KMS-11 (cell line): ENCODE measurements at regions not wholly inside any gene's neighbourhood (a gene's known extent, or its start where the extent isn't known, plus 50 kb on each side); places are given as distances from the start of the nearest gene placed in this dataset.

Source experiments
- H2AFZ ChIP-seq: fragments of 200-600 bp; sonication (generic); 2 replicates; pipeline ENCODE4 v1.6.1; 2016; ENCODE audit warnings: antibody characterized with exemption, mixed run types, low read depth
- H3K27ac ChIP-seq: fragments of 200-600 bp; sonication (generic); 2 replicates; pipeline ENCODE4 v1.6.1; 2016; ENCODE audit warnings: mild to moderate bottlenecking, mixed run types
- H3K27me3 ChIP-seq: fragments of 200-600 bp; sonication (generic); 2 replicates; pipeline ENCODE4 v1.6.1; 2017; ENCODE audit warnings: mild to moderate bottlenecking, low read depth, mixed run types, moderate library complexity; ENCODE audit not compliant: insufficient read depth
- H3K36me3 ChIP-seq: fragments of 200-600 bp; sonication (generic); 2 replicates; pipeline ENCODE4 v1.6.1; 2017; ENCODE audit warnings: mild to moderate bottlenecking, mixed run types; ENCODE audit not compliant: insufficient read depth
- H3K4me1 ChIP-seq: fragments of 200-600 bp; sonication (generic); 2 replicates; pipeline ENCODE4 v1.6.1; 2016; ENCODE audit warnings: mild to moderate bottlenecking, low read depth, mixed run types; ENCODE audit not compliant: poor library complexity, severe bottlenecking
- H3K4me2 ChIP-seq: fragments of 200-600 bp; sonication (generic); 2 replicates; pipeline ENCODE4 v1.7.0; 2016; ENCODE audit warnings: mild to moderate bottlenecking, mixed run types
- H3K4me3 ChIP-seq: fragments of 200-600 bp; sonication (generic); IDR thresholded peaks from 2 replicates; pipeline ENCODE4 v1.6.1; 2017; ENCODE audit warnings: low read depth, low read length, mixed read lengths; ENCODE audit not compliant: insufficient read depth
- H3K79me2 ChIP-seq: fragments of 200-600 bp; sonication (generic); 2 replicates; pipeline ENCODE4 v1.6.1; 2016; ENCODE audit warnings: low read depth, mixed run types; ENCODE audit not compliant: insufficient read depth
- H3K9ac ChIP-seq: fragments of 200-600 bp; sonication (generic); 2 replicates; pipeline ENCODE4 v1.6.1; 2016; ENCODE audit warnings: mild to moderate bottlenecking, mixed run types
- H4K20me1 ChIP-seq: fragments of 200-600 bp; sonication (generic); 2 replicates; pipeline ENCODE4 v1.6.1; 2016; ENCODE audit warnings: mild to moderate bottlenecking, mixed run types; ENCODE audit not compliant: insufficient read depth
- TF ChIP-seq, protein P1 (sequence below): fragments of 200-600 bp; sonication (generic); conservative IDR thresholded peaks from 2 replicates; pipeline ENCODE4 v1.6.1; 2017; ENCODE audit warnings: low read depth, mild to moderate bottlenecking, antibody characterized with exemption, low read length, moderate library complexity, mixed read lengths

DNA sequence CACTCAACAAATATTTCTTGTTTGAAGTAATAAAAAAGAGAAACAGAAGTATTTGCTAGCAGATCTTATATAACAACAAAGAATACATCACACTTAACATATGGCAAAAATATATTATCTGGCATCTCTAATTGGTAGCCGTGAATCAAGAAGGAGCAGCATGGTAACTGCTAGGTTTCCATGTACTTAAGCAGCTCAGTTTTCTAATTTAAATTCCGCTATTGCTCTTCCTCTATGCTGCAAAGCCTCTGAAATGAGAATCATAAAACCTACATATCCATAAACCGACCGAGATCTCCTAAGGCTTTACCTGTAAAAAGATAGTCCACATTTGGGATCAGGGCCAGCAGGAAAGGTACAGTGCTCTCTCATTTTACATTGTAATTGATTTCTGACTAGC is 76.6 kb upstream of the PTPRZ1 start:
- Histone ChIP-seq H3K27ac (no peak overlapping the region), H3K9ac (no peak overlapping the region), H3K4me1 (no peaks in the 10 kb centered on the region), H3K27me3 (no peaks in the 10 kb centered on the region), H3K4me2 (no peak overlapping the region), H4K20me1 (no peaks in the 10 kb centered on the region), H3K36me3 (no peaks in the 10 kb centered on the region), H3K79me2 (no peaks in the 10 kb centered on the region), H3K4me3 (no peak overlapping the region), H2AFZ (no peak overlapping the region)
- TF ChIP-seq, protein P1, sequence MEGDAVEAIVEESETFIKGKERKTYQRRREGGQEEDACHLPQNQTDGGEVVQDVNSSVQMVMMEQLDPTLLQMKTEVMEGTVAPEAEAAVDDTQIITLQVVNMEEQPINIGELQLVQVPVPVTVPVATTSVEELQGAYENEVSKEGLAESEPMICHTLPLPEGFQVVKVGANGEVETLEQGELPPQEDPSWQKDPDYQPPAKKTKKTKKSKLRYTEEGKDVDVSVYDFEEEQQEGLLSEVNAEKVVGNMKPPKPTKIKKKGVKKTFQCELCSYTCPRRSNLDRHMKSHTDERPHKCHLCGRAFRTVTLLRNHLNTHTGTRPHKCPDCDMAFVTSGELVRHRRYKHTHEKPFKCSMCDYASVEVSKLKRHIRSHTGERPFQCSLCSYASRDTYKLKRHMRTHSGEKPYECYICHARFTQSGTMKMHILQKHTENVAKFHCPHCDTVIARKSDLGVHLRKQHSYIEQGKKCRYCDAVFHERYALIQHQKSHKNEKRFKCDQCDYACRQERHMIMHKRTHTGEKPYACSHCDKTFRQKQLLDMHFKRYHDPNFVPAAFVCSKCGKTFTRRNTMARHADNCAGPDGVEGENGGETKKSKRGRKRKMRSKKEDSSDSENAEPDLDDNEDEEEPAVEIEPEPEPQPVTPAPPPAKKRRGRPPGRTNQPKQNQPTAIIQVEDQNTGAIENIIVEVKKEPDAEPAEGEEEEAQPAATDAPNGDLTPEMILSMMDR = no peak

DNA sequence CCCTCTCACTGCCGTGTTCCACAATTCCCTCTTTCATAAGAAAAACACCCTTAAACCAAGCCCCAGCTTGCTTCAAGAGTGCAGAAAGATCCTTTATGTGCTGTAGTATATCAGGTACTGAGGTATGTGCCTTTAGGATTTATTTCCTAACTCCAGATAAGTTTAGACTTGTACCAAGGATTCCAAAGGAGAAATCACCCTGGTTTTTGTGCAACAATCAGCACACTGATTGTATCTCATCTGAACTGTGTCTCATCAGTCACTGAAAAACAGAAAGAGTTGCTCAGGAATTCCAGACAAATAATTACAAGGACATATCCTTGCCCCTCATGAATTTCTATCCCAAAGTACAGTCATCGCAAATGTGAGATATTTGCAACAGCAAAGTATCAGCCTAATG is 77.2 kb upstream of the PTPRZ1 start:
- no peak overlapping the region for H2AFZ ChIP-seq
- H3K36me3 ChIP-seq = no peaks in the 10 kb centered on the region
- H3K27ac ChIP-seq = no peak overlapping the region
- TF ChIP-seq, protein P1 = no peak
- no peak overlapping the region for H3K9ac ChIP-seq
- no peaks in the 10 kb centered on the region for H3K79me2 ChIP-seq
- no peak overlapping the region for H3K4me3 ChIP-seq
- no peaks in the 10 kb centered on the region for H4K20me1 ChIP-seq
- no peaks in the 10 kb centered on the region for H3K4me1 ChIP-seq
- no peak overlapping the region for H3K4me2 ChIP-seq
- H3K27me3 ChIP-seq = no peaks in the 10 kb centered on the region

DNA sequence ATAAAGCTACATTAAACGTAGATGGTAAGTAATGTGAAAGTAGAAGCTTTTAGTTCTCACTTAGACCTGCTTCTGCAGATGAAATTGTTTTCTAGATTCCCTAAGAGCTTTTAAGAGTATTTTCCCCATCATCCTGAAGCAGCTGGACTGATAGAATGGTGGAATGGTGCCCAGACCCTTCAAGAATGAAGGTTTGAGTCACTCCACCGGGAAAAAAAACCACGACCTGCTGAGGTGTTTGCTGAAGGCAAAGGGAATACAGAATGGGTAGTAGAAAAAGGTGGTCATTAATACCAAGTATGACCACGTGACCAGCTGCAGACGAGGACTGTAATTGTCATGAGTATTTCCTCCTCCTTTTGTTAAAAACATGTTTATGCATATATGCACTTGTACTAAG is 79.2 kb upstream of the PTPRZ1 start:
- H2AFZ ChIP-seq = no peak overlapping the region
- H3K36me3 ChIP-seq = no peaks in the 10 kb centered on the region
- no peaks in the 10 kb centered on the region for H3K79me2 ChIP-seq
- TF ChIP-seq, protein P1 = no peak
- H3K4me2 ChIP-seq = no peak overlapping the region
- no peaks in the 10 kb centered on the region for H4K20me1 ChIP-seq
- H3K9ac ChIP-seq = no peak overlapping the region
- H3K4me1 ChIP-seq = no peaks in the 10 kb centered on the region
- no peak overlapping the region for H3K4me3 ChIP-seq
- H3K27ac ChIP-seq = no peak overlapping the region
- H3K27me3 ChIP-seq = no peaks in the 10 kb centered on the region

DNA sequence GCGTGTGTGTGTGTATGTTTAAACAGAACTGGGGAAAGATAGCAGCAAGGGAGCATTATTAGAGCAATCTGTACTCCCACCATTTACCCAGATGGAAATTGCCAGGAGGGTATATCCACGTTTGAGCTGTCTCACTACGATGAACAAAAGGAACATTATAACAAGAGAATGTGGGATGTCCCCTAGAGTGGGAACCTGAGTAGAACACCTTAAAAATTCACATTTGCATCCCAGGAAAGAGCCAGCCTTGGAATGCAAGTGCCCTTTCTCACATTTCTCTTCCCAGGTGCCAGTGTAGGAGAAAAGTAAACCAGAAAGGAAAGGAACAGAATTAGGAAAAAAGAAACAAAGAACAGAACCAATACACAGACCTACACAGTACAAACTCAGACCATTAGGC is 95.3 kb upstream of the PTPRZ1 start:
- H3K79me2 ChIP-seq = no peaks in the 10 kb centered on the region
- no peak overlapping the region for H3K4me2 ChIP-seq
- no peak overlapping the region for H3K9ac ChIP-seq
- H3K27me3 ChIP-seq = no peaks in the 10 kb centered on the region
- H2AFZ ChIP-seq = no peak overlapping the region
- no peaks in the 10 kb centered on the region for H4K20me1 ChIP-seq
- no peak overlapping the region for H3K27ac ChIP-seq
- H3K4me3 ChIP-seq = no peak overlapping the region
- no peaks in the 10 kb centered on the region for H3K36me3 ChIP-seq
- no peaks in the 10 kb centered on the region for H3K4me1 ChIP-seq
- TF ChIP-seq, protein P1 = no peak

DNA sequence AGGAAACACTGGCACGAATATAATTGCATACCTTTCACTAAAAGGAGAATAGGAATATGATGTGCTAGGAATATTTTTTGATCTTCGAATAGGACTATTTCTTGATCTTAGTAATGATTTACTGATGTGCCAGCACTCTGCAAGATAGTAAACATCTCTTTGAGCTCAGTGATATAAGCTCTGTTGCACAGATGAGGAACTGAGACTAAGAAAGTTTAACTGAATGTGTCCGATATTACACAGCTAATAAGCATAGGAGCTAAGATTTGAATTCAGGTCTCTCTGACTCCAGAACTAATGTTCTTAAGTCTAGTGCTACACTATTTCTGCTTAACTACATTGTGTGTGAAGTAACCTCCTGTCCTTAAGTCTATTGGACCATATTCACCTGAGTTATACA is 98.4 kb upstream of the PTPRZ1 start:
- no peaks in the 10 kb centered on the region for H3K36me3 ChIP-seq
- H2AFZ ChIP-seq = no peak overlapping the region
- H3K79me2 ChIP-seq = no peaks in the 10 kb centered on the region
- H3K4me2 ChIP-seq = no peak overlapping the region
- H3K27ac ChIP-seq = no peak overlapping the region
- H4K20me1 ChIP-seq = no peaks in the 10 kb centered on the region
- H3K9ac ChIP-seq = no peak overlapping the region
- H3K27me3 ChIP-seq = no peaks in the 10 kb centered on the region
- TF ChIP-seq, protein P1 = no peak
- no peak overlapping the region for H3K4me3 ChIP-seq
- H3K4me1 ChIP-seq = no peaks in the 10 kb centered on the region
